ENCODE measurements at regions not wholly inside any gene's neighbourhood (a gene's known extent, or its start where the extent isn't known, plus 50 kb on each side); places are given as distances from the start of the nearest gene placed in this dataset.

DNA sequence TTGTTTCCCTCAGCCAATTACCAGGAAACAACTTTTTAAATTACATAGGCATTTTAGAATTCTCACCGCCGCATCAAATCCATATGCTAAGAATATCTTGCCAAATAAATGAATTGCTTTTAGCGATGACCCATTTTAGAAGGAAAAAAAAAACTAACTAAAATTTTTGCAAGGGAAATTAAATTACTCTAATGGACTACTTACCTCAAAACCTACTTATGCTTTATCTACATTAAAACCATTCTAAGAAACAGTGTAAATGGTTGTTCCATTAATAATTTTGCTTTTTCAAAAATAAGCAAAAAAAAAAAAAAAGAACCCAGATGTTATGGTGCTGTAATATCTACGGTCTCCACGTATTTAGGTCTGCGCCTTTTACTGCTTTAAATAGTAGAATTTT is 73.5 kb upstream of the CCDC150 start:
- no peak for DNase-seq (ENCODE audit: extremely low spot score, unreplicated experiment)
- Mint-ChIP-seq H3K4me1 (ENCODE audit: unreplicated experiment) (peaks cover 4% of the 10 kb centered on the region), H3K9me3 (peaks cover 8% of the 10 kb centered on the region), H3K36me3 (peaks cover 6% of the 10 kb centered on the region), H3K4me3 (no peak overlapping the region), H3K27ac (no peak overlapping the region), H3K27me3 (no peaks in the 10 kb centered on the region)
- TF ChIP-seq, protein P1, sequence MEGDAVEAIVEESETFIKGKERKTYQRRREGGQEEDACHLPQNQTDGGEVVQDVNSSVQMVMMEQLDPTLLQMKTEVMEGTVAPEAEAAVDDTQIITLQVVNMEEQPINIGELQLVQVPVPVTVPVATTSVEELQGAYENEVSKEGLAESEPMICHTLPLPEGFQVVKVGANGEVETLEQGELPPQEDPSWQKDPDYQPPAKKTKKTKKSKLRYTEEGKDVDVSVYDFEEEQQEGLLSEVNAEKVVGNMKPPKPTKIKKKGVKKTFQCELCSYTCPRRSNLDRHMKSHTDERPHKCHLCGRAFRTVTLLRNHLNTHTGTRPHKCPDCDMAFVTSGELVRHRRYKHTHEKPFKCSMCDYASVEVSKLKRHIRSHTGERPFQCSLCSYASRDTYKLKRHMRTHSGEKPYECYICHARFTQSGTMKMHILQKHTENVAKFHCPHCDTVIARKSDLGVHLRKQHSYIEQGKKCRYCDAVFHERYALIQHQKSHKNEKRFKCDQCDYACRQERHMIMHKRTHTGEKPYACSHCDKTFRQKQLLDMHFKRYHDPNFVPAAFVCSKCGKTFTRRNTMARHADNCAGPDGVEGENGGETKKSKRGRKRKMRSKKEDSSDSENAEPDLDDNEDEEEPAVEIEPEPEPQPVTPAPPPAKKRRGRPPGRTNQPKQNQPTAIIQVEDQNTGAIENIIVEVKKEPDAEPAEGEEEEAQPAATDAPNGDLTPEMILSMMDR (conservative IDR thresholded peaks at IDR 0.05), result no peak

DNA sequence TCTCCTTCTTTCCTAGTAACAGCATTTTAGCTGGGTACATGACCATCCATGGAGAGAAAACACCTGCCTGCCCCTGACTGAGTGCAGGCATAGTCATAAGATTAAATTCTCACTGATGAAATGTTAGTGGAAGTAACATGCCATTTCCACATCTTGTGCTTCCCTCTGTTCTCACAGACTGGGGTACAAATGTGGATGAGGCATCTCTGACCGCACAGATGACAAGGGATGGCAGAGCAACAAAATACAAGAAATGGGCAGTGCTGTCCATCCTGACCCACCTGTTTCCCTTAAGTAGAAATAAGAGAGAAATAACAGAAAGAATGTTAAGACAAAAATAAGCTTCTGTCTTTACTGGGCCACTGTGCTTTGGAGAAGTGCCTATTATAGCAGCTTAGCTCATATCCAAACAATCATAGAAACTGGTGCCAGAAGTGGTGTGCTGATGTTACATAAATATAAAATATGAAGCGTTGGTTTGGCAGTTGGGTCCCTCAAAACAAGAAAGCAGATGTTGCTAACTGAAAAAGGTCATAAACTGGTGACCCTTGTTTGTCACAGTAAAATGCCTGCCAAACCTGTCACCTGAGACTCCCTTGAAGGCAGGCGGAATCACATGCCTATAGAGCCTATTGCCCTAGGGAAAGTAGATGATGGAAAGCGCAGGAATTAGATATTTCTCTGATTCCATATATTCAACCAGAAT is 72.4 kb upstream of the CCDC150 start:
- TF ChIP-seq, protein P1 (conservative IDR thresholded peaks at IDR 0.05), result no peak
- DNase-seq (ENCODE audit: extremely low spot score, unreplicated experiment), result no peak
- H3K27me3 Mint-ChIP-seq, result no peaks in the 10 kb centered on the region
- H3K4me1 Mint-ChIP-seq (ENCODE audit: unreplicated experiment), result peaks cover 4% of the 10 kb centered on the region
- H3K4me3 Mint-ChIP-seq, result no peak overlapping the region
- H3K27ac Mint-ChIP-seq, result no peak overlapping the region
- H3K36me3 Mint-ChIP-seq, result peaks cover 5% of the 10 kb centered on the region
- H3K9me3 Mint-ChIP-seq, result no peaks in the 10 kb centered on the region

DNA sequence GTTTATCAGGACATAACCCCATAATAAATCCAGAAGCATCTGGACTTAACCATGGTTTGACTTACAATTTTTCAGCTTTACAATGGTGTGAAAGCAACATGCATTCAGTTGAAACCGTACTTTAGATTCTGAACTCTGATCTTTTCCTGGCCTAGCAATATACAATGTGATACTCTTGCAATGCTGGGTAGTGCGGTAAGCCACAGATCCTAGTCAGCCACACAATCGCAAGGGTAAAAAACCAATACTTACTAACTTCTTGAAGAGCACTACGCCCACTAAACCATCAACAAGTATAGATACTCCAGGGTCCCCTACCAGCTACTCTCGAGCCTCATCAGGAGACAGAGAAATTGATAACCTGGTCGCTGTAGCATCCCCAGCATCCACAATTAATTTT is 71.0 kb upstream of the CCDC150 start:
- peak overlapping the region; percentile 17 for H3K27ac Mint-ChIP-seq
- TF ChIP-seq, protein P1 (conservative IDR thresholded peaks at IDR 0.05), result no peak
- H3K9me3 Mint-ChIP-seq, result no peaks in the 10 kb centered on the region
- H3K36me3 Mint-ChIP-seq, result peaks cover 5% of the 10 kb centered on the region
- H3K4me3 Mint-ChIP-seq, result no peak overlapping the region
- H3K4me1 Mint-ChIP-seq (ENCODE audit: unreplicated experiment), result peaks cover 4% of the 10 kb centered on the region
- no peaks in the 10 kb centered on the region for H3K27me3 Mint-ChIP-seq
- DNase-seq (ENCODE audit: extremely low spot score, unreplicated experiment), result no peak

DNA sequence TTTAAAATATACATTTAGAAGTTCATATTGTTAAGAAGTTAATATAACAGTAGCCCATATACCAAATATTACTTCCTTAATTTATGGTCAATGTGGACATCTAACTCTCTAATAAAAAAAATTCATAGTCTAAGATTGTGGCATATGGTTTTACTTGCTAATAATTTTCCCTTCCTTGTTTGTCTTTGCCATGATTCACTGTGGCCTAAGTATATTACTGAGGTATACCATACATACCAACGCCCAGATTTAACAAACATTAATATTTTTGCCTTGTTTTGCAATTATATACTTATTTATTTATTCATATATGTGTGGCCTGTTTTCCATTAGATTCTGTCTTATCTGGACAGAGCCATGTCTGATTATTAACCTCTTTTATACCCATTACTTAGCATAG is 54.6 kb upstream of the CCDC150 start:
- Mint-ChIP-seq H3K4me3 (no peak overlapping the region), H3K9me3 (no peaks in the 10 kb centered on the region), H3K27me3 (no peaks in the 10 kb centered on the region), H3K27ac (no peak overlapping the region), H3K4me1 (ENCODE audit: unreplicated experiment) (peaks cover 18% of the 10 kb centered on the region), H3K36me3 (peaks cover 4% of the 10 kb centered on the region)
- TF ChIP-seq, protein P1 (conservative IDR thresholded peaks at IDR 0.05), result no peak
- DNase-seq (ENCODE audit: extremely low spot score, unreplicated experiment), result no peak

DNA sequence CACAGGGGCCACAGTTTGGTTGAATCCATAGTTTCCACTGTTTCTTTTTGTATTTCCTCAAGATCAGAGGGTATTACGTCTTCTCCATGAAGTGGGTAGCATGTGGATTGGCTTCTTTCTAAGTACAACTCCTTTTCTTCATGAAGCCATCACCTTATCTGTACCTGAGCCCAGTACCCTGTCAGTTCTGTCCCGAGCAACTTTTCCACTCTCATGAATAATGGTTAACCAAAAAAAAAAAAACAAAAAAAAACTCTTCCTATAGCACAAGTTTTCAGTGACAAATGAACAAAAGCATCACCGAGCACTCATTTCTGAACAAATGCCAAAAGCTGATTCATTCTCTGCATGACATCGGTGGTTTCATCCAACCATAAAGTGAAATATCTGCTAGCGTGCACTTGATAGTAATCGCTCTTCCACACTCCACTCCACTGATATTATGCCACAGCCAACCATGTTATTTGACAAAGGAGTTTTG is 53.0 kb upstream of the CCDC150 start:
- Mint-ChIP-seq H3K27me3 (peaks cover 10% of the 10 kb centered on the region), H3K36me3 (no peaks in the 10 kb centered on the region), H3K9me3 (no peaks in the 10 kb centered on the region), H3K4me3 (no peak overlapping the region), H3K4me1 (ENCODE audit: unreplicated experiment) (peaks cover 34% of the 10 kb centered on the region), H3K27ac (no peak overlapping the region)
- DNase-seq (ENCODE audit: extremely low spot score, unreplicated experiment), result no peak
- TF ChIP-seq, protein P1 (conservative IDR thresholded peaks at IDR 0.05), result no peak

All from type B pancreatic cell (in vitro differentiated cells).